Embryonic facial prominence (tissue), 1 donor: ENCODE measurements at regions not wholly inside any gene's neighbourhood (a gene's known extent, or its start where the extent isn't known, plus 50 kb on each side); places are given as distances from the start of the nearest gene placed in this dataset.

Experiments
- DNase-seq: peaks from one replicate; pipeline ENCODE4 v3.0.0-alpha.2; 2016; ENCODE audit errors: extremely low spot score

DNA sequence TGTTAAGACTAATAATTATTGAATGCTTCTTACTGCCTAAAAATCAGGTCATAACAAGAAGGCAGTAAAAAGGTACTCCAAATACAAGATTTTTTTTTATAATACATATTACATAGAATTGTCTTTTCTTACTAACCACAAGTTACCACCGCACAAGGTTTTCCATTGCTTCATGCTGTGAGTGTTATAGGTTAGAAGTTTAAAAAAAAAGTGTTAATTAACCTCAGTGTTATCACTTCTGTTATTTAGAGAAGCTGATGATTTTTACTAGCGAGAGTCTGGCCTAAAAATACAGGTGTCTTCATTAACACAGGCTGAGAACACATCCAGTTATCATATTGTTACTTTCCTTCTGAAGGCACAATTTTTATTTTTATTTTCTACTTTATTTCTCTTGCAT, 1281.9 kb upstream of the CELF2 start:
- DNase-seq: no peak

DNA sequence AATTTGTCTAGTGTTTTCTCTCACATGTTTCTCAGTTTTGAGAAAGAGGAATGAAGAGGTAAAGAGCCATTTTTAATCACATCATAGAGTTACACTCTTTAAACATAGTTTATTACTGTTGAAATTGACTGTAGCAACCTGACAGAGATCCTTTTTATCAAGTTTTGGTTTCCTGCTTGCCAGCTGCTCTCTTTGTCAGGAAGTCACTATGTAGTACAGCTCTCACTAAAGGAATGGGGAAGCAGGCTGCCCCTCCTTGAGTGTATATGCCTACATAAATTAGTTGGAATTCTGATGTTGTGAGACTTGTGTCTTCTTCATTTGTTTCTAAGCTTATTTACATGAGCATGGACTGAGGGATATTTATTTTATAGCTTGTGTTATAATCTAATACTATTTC, 1274.0 kb upstream of the CELF2 start:
- no peak for DNase-seq

DNA sequence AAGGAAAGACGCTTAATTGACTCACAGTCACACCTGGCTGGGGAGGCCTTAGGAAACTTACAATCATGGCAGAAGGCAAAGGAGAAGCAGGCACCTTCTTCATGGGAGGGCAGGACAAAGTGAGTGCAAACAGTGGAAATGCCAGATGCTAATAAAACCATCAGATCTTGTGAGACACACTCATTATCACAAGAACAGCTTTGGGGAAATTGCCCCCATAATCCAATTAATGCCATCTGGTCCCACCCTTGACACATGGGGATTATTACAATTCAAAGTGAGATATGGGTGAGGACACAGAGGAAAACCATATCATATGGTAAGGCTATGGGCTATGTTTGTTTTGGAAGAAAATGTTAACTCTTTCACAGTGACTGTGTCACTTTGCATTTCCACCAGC, 1272.5 kb upstream of the CELF2 start:
- no peak for DNase-seq

DNA sequence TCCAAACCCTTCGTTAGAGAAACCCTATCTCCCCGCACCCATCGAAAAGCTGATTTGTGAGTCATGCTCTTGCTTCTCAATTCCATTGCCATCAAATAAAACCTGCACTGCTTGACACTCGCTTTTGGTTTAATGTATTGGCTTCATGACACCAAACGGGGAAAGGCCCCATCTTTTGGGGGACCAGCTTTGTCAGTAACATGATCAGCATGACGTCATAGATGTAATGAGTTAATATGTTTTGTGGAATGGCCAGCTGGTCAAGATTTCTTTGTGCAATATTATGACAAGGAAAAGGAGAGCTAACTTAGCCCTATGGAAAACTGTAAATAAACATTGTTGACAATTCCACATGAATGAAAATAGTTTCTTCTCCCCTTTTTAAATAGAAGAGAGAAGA, 1260.5 kb upstream of the CELF2 start:
- no peak for DNase-seq

DNA sequence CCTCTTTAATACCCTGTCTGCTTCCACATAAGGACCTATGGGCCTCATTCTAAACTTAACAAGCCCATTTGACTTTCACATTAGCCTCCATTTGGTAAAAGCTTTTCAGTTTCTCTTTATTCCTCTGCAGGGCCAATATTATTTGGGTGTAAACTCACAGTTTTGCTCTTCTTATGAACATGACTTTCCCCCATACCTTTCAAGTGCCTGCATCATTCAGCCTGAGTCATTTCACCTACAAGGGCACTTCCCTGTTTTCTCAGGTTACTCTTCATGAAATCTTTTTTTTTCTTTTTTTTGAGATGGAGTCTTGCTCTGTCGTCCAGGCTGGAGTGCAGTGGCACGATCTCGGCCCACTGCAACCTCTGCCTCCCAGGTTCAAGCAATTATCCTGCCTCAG, 1258.1 kb upstream of the CELF2 start:
- DNase-seq: no peak

DNA sequence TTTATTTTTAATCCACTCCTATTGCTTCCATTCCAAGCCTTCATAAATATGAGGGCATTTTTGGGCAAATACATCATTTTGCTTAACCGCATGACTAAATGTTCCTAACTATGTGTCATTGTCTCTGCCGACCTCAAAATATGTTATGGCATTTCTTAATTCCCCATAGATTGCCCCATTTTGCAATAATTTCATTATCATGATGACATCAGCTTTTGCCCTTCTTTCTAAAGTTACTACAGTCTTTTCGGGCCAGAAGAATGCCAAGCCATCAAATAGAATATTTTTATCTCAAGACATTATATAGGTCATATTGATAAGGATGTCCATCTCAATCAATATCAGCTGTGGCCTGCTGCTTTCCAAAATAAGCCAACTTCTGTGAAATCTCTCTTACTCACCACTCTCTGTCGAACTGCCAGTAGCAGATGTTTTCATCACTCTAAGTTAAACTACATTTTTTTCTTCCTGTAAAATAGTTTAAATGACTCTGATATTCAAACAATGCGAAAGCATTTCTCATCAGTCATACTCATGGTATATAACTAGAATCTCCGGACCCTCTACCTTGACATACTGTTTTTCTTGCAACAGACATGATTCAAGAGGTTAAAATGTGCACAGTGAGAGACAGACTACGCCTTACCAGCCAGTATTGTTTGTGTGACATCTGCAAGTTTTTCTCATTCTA, 1254.6 kb upstream of the CELF2 start:
- DNase-seq: no peak

GRCh38 chr10:9766762-9767161, 1250.9 kb upstream of the CELF2 start:
- DNase-seq: no peak

DNA sequence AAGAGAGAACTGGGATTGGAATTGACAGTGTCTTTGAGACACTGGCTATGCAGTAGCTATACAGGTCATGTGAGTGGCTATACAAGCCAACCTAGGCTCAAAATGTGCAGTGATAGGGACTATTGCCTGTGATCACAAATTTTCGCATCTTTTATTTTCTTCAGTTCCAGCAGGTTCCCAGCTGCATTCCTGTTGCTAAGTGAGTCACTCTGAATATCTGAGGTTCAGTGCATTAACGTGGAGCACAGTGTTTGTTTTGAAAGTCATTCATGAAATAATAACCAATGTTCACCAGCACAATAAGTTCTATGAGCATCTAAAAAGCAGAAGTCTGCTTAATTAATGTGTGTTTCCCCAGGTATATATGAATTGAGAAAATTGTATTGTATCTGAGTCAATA, 1236.0 kb upstream of the CELF2 start:
- DNase-seq: no peak

- DNase-seq: no peak
These were observed 1231.6 kb upstream of the CELF2 start for GRCh38 chr10:9786101-9786500.

- no peak for DNase-seq
These were observed 1231.1 kb upstream of the CELF2 start for GRCh38 chr10:9786576-9786975.

DNA sequence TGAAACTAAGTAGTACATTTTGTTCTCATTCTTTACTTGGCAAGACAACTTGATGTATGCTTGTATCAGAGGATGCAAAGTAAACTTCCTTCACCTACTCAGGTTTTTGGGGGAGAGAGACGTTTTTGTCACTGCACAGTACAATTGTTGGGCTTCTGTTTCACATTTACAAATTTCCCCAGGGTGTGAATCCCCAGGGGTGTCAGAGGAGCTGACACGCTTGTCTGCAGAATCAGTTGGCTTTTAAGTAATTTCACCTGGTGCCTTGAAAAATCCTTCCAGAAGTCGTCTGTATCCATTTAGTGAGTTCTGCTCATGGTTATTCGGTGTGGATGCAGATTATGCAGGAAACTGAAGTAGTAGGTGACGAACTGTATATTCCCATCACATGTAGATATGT, 1227.7 kb upstream of the CELF2 start:
- no peak for DNase-seq

DNA sequence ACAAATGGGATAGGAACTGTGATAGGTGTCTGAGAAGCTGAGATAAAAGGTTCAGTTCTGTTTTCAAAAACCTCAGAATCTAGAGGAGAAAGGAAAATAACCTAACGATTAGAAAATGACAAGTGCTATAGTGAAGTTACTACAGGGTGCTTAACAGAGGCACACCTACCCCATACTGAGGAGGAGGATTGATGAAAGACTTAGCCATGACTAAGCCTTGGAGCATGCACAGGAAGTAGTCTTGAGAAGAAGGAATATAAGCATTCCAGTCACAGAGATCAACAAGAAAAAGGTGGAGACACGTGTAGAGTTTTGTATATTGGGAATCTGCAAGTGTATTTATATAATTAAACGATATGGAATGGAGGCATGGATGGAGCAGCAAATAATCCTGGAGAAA, 1225.5 kb upstream of the CELF2 start:
- no peak for DNase-seq

- no peak for DNase-seq
These were observed 1221.1 kb upstream of the CELF2 start for GRCh38 chr10:9796564-9796963.

GRCh38 chr10:9800011-9800410, 1217.7 kb upstream of the CELF2 start:
- DNase-seq: no peak

GRCh38 chr10:9800571-9800970, 1217.1 kb upstream of the CELF2 start:
- no peak for DNase-seq

GRCh38 chr10:9807846-9808245, 1209.8 kb upstream of the CELF2 start:
- DNase-seq: no peak

GRCh38 chr10:9811601-9812000, 1206.1 kb upstream of the CELF2 start:
- no peak for DNase-seq

DNA sequence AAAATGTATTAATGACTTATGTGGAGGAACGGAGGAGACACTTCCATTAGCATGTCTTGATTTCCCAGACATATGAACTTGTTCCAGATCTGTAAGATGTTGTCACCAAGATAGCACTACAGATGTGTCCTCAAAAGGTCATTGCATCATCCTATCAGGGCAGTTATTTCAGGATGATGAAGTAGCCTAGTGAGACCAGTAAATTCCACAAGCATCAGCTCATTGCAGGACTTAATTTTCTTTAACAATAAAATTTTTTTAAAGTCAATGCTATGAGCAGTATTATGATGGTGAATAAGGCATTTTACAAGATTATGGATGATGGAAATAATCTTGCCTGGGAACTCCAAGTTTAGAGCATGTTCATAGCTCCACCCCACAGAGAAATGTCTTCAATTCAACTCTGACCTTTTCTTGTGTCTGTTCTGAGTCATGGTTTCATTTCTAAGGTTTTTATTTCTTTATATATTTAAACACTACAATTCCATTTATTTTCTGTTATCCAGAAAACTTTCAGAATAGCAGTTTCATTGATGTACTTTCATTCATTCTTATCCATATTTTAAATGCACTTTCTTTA, 1203.3 kb upstream of the CELF2 start:
- DNase-seq: no peak

GRCh38 chr10:9819756-9820494, 1197.7 kb upstream of the CELF2 start:
- no peak for DNase-seq

- no peak for DNase-seq
These were observed 1194.3 kb upstream of the CELF2 start for GRCh38 chr10:9823268-9823930.

- DNase-seq: no peak
These were observed 1193.0 kb upstream of the CELF2 start for GRCh38 chr10:9824631-9825071.

GRCh38 chr10:9825491-9826018, 1192.1 kb upstream of the CELF2 start:
- DNase-seq: no peak
